Left renal pelvis (tissue), 4 donors: ENCODE measurements at regions not wholly inside any gene's neighbourhood (a gene's known extent, or its start where the extent isn't known, plus 50 kb on each side); places are given as distances from the start of the nearest gene placed in this dataset.

Source experiments
- DNase-seq, 4 donors: peaks; one replicate each; pipeline ENCODE4 v3.0.0-alpha.2; 2013; ENCODE audit warnings: low read depth in 4 of 4, low spot score in 3 of 4

DNA sequence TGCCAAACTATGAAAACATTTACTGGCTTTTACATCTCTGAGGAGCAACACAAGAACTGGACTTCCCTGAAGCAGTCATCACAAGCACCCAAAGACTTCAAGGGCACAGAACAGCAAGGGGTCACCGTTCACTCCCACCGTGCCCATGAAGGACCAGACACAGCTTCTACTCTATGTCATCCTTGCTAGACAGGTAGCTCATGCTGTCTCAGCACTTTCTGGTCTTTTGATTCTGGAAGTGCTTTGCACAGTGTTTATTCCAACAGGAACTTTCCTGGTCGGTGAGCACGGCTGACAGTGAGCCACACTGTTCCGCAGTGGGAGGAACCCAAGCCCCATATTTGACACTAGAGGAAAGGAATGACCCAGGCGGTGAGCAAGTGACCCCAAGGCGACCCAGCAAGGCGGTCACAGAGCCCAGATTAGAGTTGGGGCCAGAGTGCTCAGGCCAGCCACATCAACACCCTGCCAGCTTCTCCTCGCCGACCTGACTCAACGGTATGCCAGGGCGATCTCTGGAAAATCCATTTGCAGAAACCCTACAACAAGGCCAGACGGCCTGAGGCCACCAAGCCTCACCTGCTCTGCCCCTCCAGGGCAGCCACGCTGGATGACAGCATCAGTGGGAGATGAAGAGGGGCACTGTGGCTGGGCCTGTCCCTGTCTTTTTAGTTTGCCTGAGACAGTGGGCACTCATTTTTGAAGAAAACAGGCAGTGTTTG lies 318.6 kb downstream of the TCERG1L start:
- no peak for DNase-seq

DNA sequence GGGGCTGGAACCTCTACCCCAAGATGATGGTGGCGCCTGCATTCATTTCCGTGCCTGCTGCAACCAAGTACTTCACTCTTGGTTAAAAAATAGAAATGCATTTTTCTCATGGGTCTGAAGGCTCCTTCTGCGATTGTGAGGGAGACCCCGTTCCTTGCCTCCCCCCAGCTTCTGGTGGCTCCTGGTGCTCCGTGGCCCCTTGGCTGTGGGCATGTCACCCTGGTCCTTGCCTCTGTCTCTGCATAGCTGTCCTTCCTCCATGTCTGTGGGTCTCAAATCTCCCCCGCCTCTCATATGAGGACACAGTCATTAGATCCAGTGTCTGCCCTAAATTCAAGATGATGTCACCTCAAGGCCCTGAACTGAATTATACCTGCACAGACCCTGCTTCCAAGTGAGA lies 317.9 kb downstream of the TCERG1L start:
- DNase-seq, result no peak

DNA sequence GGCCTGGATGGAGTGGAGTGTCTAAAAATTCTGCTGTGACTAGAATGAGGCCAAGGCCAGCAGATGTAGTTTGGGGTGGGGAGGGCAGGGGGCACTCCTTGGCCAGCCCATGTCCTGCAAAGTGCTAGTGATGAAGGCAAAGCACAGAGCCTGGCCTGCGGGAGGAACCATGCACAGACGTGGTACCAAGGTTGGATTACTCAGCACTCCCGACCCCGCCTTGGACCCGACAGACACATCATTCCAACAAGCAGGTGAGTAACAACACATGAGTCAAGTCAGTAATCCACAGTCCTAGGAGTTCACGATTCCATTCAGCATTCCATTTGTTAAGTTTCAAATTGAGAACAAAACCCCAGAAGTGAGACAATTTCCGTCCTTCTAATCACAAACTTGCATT lies 317.3 kb downstream of the TCERG1L start:
- no peak for DNase-seq

DNA sequence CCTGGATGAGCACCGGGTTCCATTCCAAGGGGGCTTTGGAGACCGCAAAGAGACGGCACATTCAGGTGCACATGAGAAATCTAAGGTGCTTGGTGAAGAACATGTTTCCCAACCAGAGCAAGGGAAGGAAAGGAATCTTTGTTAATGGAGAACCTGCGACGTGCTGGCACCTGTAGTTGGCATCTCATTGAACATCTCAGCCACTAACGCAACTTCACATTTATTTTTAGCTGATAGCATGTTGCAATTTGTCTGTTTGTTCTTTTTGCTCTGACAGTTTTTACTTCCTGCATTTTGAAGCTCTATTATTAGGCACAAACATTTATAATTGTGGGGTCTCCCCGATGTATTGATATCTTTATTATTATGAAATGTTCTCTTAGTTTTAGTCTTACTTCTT lies 316.7 kb downstream of the TCERG1L start:
- DNase-seq, result no peak

DNA sequence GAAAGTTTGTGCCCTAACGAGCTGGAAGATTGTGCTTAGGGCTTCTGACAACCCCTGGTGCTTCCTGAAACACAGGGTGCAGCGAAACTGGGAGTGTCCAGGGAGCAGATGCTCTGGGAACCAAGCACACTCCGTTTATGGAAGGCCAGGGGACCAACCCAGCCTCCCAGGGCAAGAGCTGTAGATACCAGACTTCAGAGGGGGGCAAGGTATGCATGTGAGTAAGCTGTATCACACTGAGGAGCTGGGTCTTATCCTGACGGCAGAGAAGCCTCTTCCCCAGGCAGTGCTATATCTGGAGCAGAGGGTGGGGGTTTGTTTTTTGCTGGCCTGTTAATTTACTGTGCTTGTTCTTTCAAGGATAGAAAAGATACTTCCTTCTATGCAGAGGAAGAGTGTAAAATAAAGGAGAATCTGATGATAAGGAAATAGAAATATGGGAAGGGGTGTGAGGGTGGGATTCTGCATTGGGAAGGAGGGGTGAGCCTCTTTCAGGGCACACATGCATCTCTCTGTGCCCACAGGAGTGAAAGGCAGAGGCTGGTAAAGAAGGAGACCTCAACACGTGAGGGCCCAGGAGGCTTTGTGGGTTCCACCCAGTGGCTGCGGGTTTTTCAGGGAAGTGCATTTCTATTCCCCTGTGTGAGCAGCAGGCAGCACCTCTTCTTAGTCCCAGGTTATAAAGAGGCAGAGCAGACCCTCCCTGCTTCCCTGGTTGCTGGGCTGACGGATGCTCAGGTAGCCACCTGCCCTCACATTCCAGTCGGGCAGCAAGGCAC lies 314.1 kb downstream of the TCERG1L start:
- no peak for DNase-seq

DNA sequence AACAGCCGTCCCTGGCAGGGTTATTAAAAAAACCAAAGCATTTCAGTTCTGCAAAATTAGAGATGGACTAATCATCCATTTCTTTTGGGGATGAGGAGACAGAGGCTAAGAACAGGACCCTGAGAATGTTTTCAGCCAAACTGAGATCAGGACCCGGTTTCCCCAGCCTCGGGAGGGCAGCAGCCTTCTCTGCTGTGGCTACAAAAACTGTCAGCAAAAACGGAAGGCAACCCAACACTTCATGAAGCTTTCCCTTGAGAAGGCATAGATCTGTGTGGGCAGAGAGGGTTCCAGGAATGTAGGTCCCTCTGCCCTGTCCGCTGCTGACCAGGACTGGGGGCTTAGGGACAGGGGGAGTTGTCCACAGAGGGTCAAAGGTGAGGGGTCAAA lies 313.5 kb downstream of the TCERG1L start:
- DNase-seq, result no peak

DNA sequence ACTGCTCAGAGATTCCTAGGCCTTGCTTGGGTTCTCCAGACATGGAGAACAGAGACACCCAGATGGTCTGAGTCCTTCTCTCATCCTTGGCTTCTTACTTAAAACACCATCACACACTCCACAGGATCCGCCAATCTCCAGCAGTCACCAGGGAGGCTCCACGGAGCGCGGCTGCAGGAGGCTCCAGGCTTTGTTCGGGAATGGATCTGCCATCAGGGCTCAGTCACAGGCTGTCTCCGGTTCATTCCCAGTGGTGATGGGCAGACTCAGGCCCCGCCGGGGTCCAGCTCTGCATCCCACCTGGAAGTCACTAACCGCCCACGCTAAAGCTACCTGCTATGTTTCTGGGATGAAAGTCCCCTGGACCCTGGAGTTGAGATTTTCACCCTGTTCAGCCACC lies 312.9 kb downstream of the TCERG1L start:
- DNase-seq, result no peak

DNA sequence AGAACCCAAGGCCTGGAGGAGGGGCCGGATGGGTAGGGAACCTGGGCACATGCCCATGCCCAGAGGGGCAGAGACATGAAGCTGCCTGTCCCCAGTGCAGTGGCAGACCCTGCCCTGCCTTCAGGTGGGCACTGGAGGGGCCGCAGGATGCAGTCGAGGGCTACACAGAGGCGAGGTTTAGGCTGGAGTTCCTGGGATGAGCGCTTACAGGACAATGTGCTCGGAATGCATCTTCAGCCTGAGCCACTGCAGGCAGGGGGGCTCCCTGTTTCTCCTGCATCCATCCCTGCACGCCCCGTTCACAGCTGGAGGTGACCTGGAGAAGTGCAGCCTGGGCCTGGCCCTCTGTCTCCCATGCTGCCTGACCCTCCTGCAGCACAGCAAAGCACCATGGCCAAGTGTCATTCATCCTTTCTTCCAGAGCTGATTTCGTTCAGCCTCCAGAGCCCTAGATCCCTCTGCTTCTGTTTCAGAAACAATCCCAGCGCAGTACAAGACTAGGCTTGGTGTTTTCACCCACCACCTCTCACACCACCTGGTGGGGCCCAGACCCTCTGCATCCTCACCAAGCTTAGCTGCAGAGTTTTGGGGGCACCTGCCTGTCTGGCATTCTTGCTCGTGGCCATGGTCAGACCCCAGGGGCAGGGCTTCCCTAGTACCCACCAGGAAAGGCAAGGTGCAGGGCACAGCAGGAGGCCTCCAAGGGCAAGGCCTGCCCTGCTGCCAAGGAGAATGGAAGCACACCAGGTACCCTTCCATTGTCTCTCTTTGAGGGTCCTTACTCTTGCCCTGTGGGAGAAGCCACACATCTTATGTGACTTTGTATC lies 311.9 kb downstream of the TCERG1L start:
- DNase-seq, result no peak

DNA sequence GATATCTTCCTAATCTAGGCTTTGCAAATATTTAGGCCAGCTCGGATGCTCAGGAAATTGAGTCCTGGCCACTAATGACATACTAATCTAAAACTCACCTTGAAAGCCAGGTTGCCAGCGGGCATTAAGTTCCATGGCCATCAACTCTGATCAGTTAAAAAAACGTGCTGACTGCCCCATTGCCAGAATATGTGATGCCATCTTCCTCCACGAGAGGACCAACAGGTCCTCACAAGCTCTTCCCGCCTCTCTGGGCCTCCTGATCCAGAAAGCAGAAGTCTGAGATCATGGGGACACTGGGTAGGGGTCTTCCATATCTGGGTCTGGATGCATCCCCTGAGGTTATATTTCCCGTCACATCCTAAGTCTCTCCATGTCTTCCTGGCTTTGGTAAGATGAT lies 311.3 kb downstream of the TCERG1L start:
- no peak for DNase-seq

DNA sequence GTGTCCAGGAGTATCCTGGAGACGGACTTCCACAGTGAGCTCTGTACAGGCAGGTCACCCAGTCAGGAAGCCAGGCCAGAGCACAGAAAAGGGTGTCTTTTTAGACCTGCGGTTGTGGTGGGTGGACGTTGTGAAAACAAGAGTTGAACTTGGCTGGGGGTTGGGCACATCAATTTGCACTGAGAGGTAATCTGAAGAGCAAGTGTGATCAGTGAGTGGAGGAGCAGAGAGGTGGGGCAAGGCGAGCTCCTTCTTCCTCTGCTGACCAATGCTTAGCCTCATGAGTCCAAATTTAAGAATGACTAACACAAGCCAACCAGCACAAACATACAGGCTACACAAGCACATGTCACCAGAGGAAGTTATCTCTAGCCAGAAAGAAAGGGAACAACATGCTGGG lies 310.8 kb downstream of the TCERG1L start:
- DNase-seq, result no peak

DNA sequence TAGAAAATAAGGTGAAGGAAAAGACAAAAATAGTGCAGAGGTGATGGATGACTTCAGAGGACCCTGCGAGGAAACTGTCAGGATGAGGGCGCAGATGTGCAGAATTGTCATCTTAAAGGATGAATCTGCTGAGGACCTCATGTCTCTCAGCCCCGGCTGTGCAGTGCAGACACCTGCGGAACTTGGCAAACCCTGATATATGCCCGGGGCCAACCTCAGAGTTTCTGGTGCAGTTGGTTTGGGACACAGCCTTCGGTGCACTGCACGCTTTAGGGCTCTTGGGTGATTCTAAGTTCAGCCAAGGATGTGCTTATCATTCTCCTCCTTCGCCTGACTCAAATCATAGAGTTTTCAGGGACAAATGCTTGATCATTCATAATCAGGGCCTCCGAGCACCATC lies 310.1 kb downstream of the TCERG1L start:
- no peak for DNase-seq

DNA sequence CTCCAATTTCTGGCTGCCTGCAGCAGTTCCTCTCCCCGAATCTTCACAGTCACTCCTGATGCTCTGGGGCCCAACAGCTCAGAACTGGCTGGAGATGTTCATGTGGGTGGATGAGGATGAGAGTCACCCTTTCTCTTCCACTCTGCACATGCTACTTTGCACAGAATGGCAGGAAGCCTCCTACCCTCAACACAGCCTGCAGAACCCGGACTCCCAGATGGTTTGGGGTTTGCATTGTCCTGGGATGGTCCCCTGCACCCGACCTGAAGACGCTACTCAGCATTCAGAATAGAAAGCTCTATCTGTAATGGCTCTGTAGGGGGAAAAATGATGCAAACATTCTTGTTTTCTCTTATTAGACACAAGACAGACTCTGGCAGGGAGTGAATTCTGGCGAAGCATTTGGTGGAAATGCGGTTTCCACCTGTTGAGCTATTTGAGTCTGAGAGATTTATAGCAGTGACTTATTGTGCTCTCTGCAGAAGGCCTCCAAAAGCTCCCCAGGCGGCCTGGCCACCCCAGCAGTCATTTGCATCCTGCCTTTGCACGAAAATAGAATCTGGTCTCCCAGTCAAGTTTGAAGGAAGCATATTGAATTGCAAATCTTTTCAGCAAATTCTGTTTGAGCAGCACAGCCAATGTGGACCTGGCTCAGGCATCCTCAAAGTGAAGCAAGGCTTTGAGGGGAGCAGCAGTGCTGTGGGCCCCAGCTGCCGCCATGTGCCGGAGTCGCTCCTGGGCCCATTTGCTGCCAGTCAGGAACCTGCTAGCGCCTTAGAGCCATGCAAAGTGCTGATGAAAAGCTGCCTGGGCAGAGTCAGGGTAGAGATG lies 309.3 kb downstream of the TCERG1L start:
- no peak for DNase-seq

DNA sequence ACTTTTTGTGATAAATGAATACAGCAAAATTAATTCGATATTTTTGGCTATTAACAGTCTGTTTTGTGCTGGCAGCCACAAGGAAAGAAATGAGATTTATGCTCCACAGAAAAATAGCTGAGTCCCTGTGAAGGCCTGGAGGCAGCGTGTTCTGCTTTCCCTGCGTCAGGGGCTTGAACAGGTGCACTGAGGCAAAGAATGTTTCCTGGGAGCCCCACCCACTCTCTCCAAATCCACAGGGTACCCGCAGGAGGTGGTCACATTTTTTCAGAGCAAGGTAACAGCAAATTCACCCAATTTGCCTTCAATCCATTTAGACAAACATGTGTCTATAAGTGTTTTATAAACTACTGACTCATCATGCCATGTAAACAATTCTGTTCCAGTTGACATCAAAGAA lies 308.1 kb downstream of the TCERG1L start:
- no peak for DNase-seq

DNA sequence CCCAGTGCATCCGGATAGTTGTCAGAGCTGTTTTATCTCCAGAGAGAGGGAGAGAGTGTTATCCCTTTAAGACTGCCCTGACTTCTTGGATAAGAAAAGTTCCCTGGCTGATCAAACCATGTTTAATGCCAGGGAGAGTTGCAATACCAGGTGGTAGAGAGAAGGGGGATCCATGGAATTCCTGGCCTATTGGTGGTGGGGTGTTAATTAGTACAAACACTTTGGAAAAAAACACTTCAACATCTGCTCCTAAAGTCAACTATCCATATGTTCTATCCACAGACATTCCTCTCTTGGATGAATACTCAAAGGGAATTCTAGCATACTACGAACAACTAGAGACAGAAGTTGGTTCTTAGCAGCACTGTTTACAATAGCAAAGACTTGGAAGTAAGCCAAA lies 307.2 kb downstream of the TCERG1L start:
- no peak for DNase-seq

DNA sequence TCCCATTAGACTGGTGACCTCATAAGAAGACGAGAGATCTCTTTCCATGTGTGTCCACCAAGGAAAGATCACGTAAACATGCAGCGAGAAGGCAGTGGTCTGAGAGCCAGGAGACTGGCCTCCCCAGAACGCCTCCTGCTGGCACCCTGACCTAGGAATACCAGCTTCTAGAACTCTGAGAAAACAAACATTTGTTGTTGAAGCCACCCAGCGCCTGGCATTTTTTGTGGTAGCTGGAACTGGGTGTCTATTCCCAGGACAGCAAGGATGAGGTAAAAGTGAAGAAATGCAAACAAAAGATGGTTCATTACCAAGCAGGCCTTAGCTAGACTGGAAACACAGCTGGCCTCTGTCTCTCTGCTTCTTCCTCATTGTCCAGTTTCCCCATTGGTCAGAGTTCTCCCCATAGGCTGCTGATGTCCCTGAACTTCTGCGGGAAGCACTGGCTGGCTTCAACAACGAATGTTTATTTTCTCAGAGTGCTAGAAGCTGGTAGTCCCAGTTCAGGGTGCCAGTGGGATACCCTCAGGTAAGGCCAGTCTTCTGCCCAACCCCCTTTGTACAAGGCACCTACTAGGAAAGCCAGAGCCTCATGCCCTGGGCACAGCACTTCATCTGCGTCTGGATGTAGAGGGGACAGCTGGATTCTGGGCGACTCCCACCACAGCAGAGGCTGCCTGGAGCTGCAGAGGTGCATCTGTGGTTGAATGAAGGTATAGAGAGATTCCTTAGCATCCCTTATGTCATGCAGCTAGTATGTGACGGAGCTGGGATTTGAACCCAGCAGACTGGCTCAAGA lies 304.9 kb downstream of the TCERG1L start:
- no peak for DNase-seq

DNA sequence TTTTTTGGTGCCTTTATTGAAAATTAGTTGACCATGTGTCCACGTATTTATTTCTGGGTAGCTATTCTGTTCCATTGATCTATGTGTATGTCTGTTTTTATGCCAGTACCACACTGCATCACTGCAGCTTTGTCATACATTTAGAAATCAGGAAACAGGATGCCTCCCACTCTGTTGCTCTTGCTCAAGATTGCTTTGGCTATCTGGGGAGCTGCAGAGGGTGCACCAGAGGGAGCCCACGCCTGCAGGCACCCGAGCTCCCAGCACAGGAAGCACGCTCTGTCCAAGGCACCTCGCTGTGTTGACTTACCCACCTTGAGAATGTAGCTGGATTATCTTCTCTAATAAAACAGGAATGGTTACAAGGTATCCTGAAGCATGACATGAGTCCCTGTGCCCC lies 301.7 kb downstream of the TCERG1L start:
- DNase-seq, result no peak

DNA sequence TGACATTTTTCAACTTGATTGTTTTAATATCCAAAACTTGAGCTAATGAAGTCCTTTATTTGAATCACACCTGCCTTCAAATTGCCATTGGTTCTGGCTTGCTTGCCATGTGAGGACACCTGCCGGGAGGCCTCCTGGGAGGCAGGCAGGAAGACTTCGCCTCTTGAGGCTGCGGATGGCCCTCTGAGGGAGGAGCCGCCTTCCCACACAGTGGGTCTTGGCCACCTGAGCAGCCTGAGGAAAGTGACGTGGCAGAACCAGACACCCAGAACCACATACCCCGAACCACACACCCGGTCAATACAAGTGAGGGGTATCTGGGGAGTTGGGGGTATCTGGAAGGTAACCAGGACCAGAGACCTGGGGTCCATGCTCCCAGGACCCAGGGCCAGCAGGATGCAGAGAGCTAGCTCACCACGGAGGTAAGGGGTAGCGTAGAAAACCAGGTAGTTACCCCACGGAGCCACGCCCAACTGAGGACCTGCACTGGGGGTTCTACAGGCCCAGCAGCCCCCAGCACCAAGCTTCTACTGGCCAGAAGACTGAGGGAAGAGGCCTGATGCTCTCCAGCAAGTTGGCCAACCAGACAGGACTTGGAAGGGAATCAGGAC lies 300.5 kb downstream of the TCERG1L start:
- no peak for DNase-seq

DNA sequence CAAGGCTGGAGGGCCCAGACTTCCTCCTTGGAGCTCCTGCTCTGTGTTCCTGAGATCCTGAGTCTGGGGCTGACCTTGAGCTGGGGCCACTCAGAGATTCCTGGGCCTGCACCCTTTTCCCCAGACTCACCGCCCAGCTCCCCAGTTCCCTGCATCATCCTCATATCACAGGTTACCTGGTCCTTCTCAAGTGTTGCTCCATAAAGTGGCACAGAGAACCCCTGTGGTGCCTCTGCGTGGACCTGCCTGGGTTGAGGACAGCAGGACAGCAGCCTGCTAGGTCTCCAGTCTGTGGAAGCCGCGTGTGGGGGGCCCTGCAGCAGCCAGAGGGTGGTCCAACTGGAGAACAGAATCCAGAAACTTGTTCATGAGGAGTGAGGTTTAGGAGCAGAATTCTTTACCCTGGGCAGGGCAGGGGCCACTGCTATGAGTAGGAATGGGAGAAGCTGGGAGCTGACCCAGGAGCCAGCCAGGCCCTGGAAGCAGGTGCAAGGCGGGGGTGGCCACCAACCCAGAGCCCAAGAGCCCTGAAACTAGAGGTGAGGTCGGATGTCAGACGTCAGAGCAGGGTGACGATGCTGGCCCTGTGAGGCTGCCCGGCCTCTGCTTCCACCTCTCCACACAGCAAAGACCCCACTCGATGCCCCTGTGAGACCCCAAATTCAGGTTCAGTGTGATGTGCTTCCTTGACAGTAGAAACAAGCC lies 299.4 kb downstream of the TCERG1L start:
- DNase-seq, result no peak

DNA sequence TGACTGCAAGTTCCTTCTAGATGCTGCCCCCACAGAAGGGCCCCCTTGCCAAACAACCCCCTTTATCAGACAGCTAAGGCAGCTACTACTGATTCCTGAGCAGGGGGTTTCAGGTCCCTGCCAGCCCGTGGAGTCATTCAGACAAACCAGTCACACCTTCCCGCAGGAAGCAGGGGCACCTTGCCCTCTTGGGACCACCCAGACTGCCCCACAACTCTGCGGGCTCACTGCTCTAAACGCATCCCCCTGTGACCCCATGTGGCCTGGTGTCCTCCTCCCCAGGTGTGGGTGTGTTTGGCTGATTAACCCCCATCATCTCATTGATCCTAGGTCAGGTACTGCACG lies 298.9 kb downstream of the TCERG1L start:
- DNase-seq, result no peak
